CD4-positive, alpha-beta T cell treated with Interleukin-17A for 4 hours (primary cell): ENCODE measurements at regions not wholly inside any gene's neighbourhood (a gene's known extent, or its start where the extent isn't known, plus 50 kb on each side); places are given as distances from the start of the nearest gene placed in this dataset.

Experiments used
- DNase-seq: peaks from one replicate; pipeline ENCODE4 v3.0.0-alpha.2; 2020; ENCODE audit warnings: mixed read lengths

- DNase-seq, result no peak
These were observed 1523.7 kb upstream of the ACVR2A start for GRCh38 chr2:146321175-146321574.

- DNase-seq, result no peak
These were observed 1526.9 kb upstream of the ACVR2A start for GRCh38 chr2:146317959-146318358.

GRCh38 chr2:146312899-146313298, 1531.9 kb upstream of the ACVR2A start:
- DNase-seq, result no peak

GRCh38 chr2:146305164-146305563, 1539.7 kb upstream of the ACVR2A start:
- no peak for DNase-seq

GRCh38 chr2:146301287-146301686, 1543.5 kb upstream of the ACVR2A start:
- DNase-seq, result no peak

- no peak for DNase-seq
These were observed 1549.7 kb upstream of the ACVR2A start for GRCh38 chr2:146295080-146295670.

- DNase-seq, result no peak
These were observed 1557.5 kb upstream of the ACVR2A start for GRCh38 chr2:146287281-146287680.

GRCh38 chr2:146278881-146279280, 1565.9 kb upstream of the ACVR2A start:
- no peak for DNase-seq

GRCh38 chr2:146271131-146271831, 1573.5 kb upstream of the ACVR2A start:
- no peak for DNase-seq

- no peak for DNase-seq
These were observed 1574.2 kb upstream of the ACVR2A start for GRCh38 chr2:146270618-146271017.

- no peak for DNase-seq
These were observed 1577.7 kb upstream of the ACVR2A start for GRCh38 chr2:146267093-146267492.

- DNase-seq, result no peak
These were observed 1579.2 kb upstream of the ACVR2A start for GRCh38 chr2:146265656-146266055.

GRCh38 chr2:146262606-146263005, 1582.2 kb upstream of the ACVR2A start:
- no peak for DNase-seq

GRCh38 chr2:146260551-146260950, 1584.3 kb upstream of the ACVR2A start:
- DNase-seq, result no peak

GRCh38 chr2:146259816-146260215, 1585.0 kb upstream of the ACVR2A start:
- DNase-seq, result no peak

- DNase-seq, result no peak
These were observed 1586.8 kb upstream of the ACVR2A start for GRCh38 chr2:146258071-146258470.

- no peak for DNase-seq
These were observed 1592.7 kb upstream of the ACVR2A start for GRCh38 chr2:146252119-146252518.

- no peak for DNase-seq
These were observed 1593.5 kb upstream of the ACVR2A start for GRCh38 chr2:146251328-146251727.

GRCh38 chr2:146246736-146247523, 1597.9 kb upstream of the ACVR2A start:
- DNase-seq, result no peak

GRCh38 chr2:146246002-146246735, 1598.7 kb upstream of the ACVR2A start:
- no peak for DNase-seq

GRCh38 chr2:146244830-146245229, 1600.0 kb upstream of the ACVR2A start:
- DNase-seq, result no peak

GRCh38 chr2:146244131-146244530, 1600.7 kb upstream of the ACVR2A start:
- DNase-seq, result no peak

- no peak for DNase-seq
These were observed 1603.8 kb upstream of the ACVR2A start for GRCh38 chr2:146241023-146241422.
